SK-MEL-5 (cell line): ENCODE measurements at regions not wholly inside any gene's neighbourhood (a gene's known extent, or its start where the extent isn't known, plus 50 kb on each side); places are given as distances from the start of the nearest gene placed in this dataset.

Source experiments
- DNase-seq: peaks from one replicate; pipeline ENCODE4 v3.0.0-alpha.2; 2016; ENCODE audit warnings: low read depth, low spot score
- in situ Hi-C: cut with HindIII; loops from 2 replicates; pipeline ENCODE4 v1.10.0; 2016; ENCODE audit warnings: low sequenced_read_pairs, high pct_unique_total_duplicates, low pct_unique_long_range_greater_than_20kb

GRCh38 chr3:64925575-64925974 is 237.8 kb upstream of the ADAMTS9 start:
- no peak for DNase-seq

GRCh38 chr3:64924961-64925360 is 237.2 kb upstream of the ADAMTS9 start:
- in situ Hi-C loops, result no loop called here
- DNase-seq, result no peak

More at GRCh38 chr3:64925575-64925974, 237.8 kb upstream of the ADAMTS9 start:
- in situ Hi-C loops, result no loop called here

GRCh38 chr3:64922213-64922612 is 234.4 kb upstream of the ADAMTS9 start:
- no peak for DNase-seq
- in situ Hi-C loops, result no loop called here

- no peak for DNase-seq
- in situ Hi-C loops, result no loop called here
These were observed 233.7 kb upstream of the ADAMTS9 start for GRCh38 chr3:64921281-64922065.

- DNase-seq, result no peak
- in situ Hi-C loops, result no loop called here
These were observed 232.1 kb upstream of the ADAMTS9 start for GRCh38 chr3:64919934-64920333.

- in situ Hi-C loops, result no loop called here
These were observed 231.2 kb upstream of the ADAMTS9 start for GRCh38 chr3:64918989-64919388.

GRCh38 chr3:64917914-64918453 is 230.2 kb upstream of the ADAMTS9 start:
- no peak for DNase-seq

More at GRCh38 chr3:64918989-64919388, 231.2 kb upstream of the ADAMTS9 start:
- no peak for DNase-seq

GRCh38 chr3:64916937-64917336 is 229.1 kb upstream of the ADAMTS9 start:
- no peak for DNase-seq

More at GRCh38 chr3:64917914-64918453, 230.2 kb upstream of the ADAMTS9 start:
- in situ Hi-C loops, result no loop called here

GRCh38 chr3:64916192-64916798 is 228.5 kb upstream of the ADAMTS9 start:
- DNase-seq, result no peak
- in situ Hi-C loops, result no loop called here

More at GRCh38 chr3:64916937-64917336, 229.1 kb upstream of the ADAMTS9 start:
- in situ Hi-C loops, result no loop called here

- no peak for DNase-seq
- in situ Hi-C loops, result no loop called here
These were observed 228.0 kb upstream of the ADAMTS9 start for GRCh38 chr3:64915778-64916177.

- in situ Hi-C loops, result no loop called here
- DNase-seq, result no peak
These were observed 225.7 kb upstream of the ADAMTS9 start for GRCh38 chr3:64913515-64913914.

GRCh38 chr3:64911138-64911537 is 223.3 kb upstream of the ADAMTS9 start:
- no peak for DNase-seq
- in situ Hi-C loops, result no loop called here

- in situ Hi-C loops, result no loop called here
- no peak for DNase-seq
These were observed 222.1 kb upstream of the ADAMTS9 start for GRCh38 chr3:64909757-64910467.

GRCh38 chr3:64909011-64909410 is 221.2 kb upstream of the ADAMTS9 start:
- in situ Hi-C loops, result no loop called here
- no peak for DNase-seq

GRCh38 chr3:64908251-64908685 is 220.5 kb upstream of the ADAMTS9 start:
- in situ Hi-C loops, result no loop called here
- no peak for DNase-seq

- no peak for DNase-seq
- in situ Hi-C loops, result no loop called here
These were observed 218.2 kb upstream of the ADAMTS9 start for GRCh38 chr3:64905906-64906410.

GRCh38 chr3:64903006-64903405 is 215.2 kb upstream of the ADAMTS9 start:
- in situ Hi-C loops, result no loop called here
- DNase-seq, result no peak

- in situ Hi-C loops, result no loop called here
These were observed 214.3 kb upstream of the ADAMTS9 start for GRCh38 chr3:64901986-64902516.

More at GRCh38 chr3:64901986-64902516, 214.3 kb upstream of the ADAMTS9 start:
- DNase-seq, result no peak
